CD4-positive, alpha-beta T cell (primary cell): ENCODE measurements at regions not wholly inside any gene's neighbourhood (a gene's known extent, or its start where the extent isn't known, plus 50 kb on each side); places are given as distances from the start of the nearest gene placed in this dataset.

ENCODE experiments used
- ATAC-seq: fragments of 200-7000 bp; cut with Tn5 transposase; one replicate; pipeline ENCODE4 v1.10.0; 2022; ENCODE audit warnings: mild to moderate bottlenecking; ENCODE audit not compliant: poor library complexity
- CTCF ChIA-PET: fragments of 350-600 bp; sonication (Branson Sonifier 250); formaldehyde crosslinking; loops from one replicate; lab custom pipeline; 2021; ENCODE audit warnings: antibody characterized with exemption, inconsistent platforms; lab: Charles Lee
- POLR2A ChIA-PET: fragments of 350-600 bp; sonication (Branson Sonifier 250); formaldehyde crosslinking; loops from one replicate; lab custom pipeline; 2021; ENCODE audit warnings: antibody characterized with exemption, inconsistent platforms; lab: Charles Lee
- DNase-seq, 14 experiments: peaks; one replicate each; pipeline ENCODE4 v3.0.0-alpha.2; 2013 to 2020; ENCODE audit warnings: mixed read lengths in 2 of 14
- H3K27ac ChIP-seq, 2 donors: one replicate each; pipeline versions ENCODE4 v1.5.1 to v1.7.0; 2013; ENCODE audit warnings: low read length in 2 of 2, low read depth in 1 of 2, mild to moderate bottlenecking in 1 of 2
- H3K27me3 ChIP-seq, 2 experiments: 1 replicate in 1 of 2; 2 replicates in 1 of 2; pipeline versions ENCODE4 v1.6.1 to v1.7.0; 2013; ENCODE audit warnings: low read length in 2 of 2, control low read depth in 1 of 2, mild to moderate bottlenecking in 1 of 2, moderate library complexity in 1 of 2; ENCODE audit not compliant: insufficient read depth in 2 of 2, control insufficient read depth in 1 of 2
- H3K36me3 ChIP-seq: one replicate; pipeline ENCODE4 v1.6.1; 2013; ENCODE audit warnings: low read length, control low read depth; ENCODE audit not compliant: insufficient read depth
- H3K4me1 ChIP-seq: one replicate; pipeline ENCODE4 v1.6.1; 2013; ENCODE audit warnings: low read length, control low read depth; ENCODE audit not compliant: insufficient read depth
- H3K4me3 ChIP-seq: one replicate; pipeline ENCODE4 v1.5.1; 2013; ENCODE audit warnings: mild to moderate bottlenecking, low read length, moderate library complexity
- H3K9me3 ChIP-seq, 2 experiments: 1 replicate in 1 of 2; 2 replicates in 1 of 2; pipeline versions ENCODE4 v1.6.1 to v1.7.0; 2013; ENCODE audit warnings: low read length in 2 of 2, mild to moderate bottlenecking in 2 of 2, control low read depth in 1 of 2, moderate library complexity in 1 of 2; ENCODE audit not compliant: control insufficient read depth in 1 of 2, insufficient read depth in 1 of 2
- H3K27ac Mint-ChIP-seq: one replicate; pipeline ENCODE4 v1.8.0; 2020; ENCODE audit warnings: mixed read lengths
- H3K27me3 Mint-ChIP-seq: one replicate; pipeline ENCODE4 v1.8.0; 2021; ENCODE audit warnings: mixed read lengths
- H3K36me3 Mint-ChIP-seq: one replicate; pipeline ENCODE4 v1.8.0; 2021; ENCODE audit warnings: low read depth, mixed read lengths
- H3K4me1 Mint-ChIP-seq: one replicate; pipeline ENCODE4 v1.8.0; 2021; ENCODE audit warnings: low read depth, mixed read lengths
- H3K4me3 Mint-ChIP-seq: one replicate; pipeline ENCODE4 v1.8.0; 2020; ENCODE audit warnings: mild to moderate bottlenecking, mixed read lengths
- H3K9me3 Mint-ChIP-seq: one replicate; pipeline ENCODE4 v1.8.0; 2020; ENCODE audit warnings: mixed read lengths
- CTCF ChIP-seq: fragments of 200-600 bp; IDR thresholded peaks from one replicate; pipeline ENCODE4 v1.8.0; 2022; ENCODE audit warnings: antibody characterized with exemption, mild to moderate bottlenecking
- intact Hi-C, 2 experiments: fragments of 100-400 bp; cut with DNase I in 1 of 2; cut with micrococcal nuclease in 1 of 2; formaldehyde crosslinking; loops; one replicate each; pipeline versions ENCODE4 v1.15.1 to v1.9.0; 2023 to 2025; cut with DNase I, micrococcal nuclease

- no peak for ATAC-seq
- H3K27ac ChIP-seq, result no peak overlapping the region
- Mint-ChIP-seq H3K27ac (no peak overlapping the region), H3K9me3 (no peaks in the 10 kb centered on the region), H3K4me3 (no peak overlapping the region), H3K36me3 (no peaks in the 10 kb centered on the region), H3K4me1 (no peaks in the 10 kb centered on the region), H3K27me3 (peaks cover 9% of the 10 kb centered on the region)
- DNase-seq, result no peak
- TF ChIP-seq CTCF, result no peak
- intact Hi-C loops, result no loop called here
- no peak overlapping the region for H3K4me3 ChIP-seq
- no peaks in the 10 kb centered on the region for H3K9me3 ChIP-seq
- H3K4me1 ChIP-seq, result no peaks in the 10 kb centered on the region
- ChIA-PET POLR2A (no interaction called here), CTCF (no interaction called here)
- no peaks in the 10 kb centered on the region for H3K36me3 ChIP-seq
- no peaks in the 10 kb centered on the region for H3K27me3 ChIP-seq
Observed at GRCh38 chr21:26246073-26246472, 75.5 kb upstream of the APP start.

DNA sequence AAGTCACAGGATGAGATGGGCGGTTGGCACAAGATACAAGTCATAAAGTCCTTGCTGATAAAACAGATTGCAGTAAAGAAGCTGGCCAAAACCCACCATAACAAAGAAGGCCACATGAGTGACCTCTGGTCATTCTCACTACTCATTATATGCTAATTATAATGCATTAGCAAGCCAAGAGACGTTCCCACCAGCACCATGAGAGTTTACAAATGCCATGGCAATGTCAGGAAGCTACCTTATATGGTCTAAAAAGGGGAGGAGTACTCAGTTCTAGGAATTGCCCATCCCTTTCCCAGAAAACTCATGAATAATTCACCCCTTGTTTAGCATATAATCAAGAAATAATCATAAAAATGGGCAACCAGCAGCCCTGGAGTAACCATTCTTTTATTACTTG lies 74.9 kb upstream of the APP start:
- Histone ChIP-seq H3K9me3 (no peaks in the 10 kb centered on the region), H3K4me3 (no peak overlapping the region), H3K36me3 (no peaks in the 10 kb centered on the region), H3K27me3 (no peaks in the 10 kb centered on the region), H3K4me1 (no peaks in the 10 kb centered on the region), H3K27ac (no peak overlapping the region)
- no peak for ATAC-seq
- POLR2A ChIA-PET, result no interaction called here
- no peak for DNase-seq
- H3K4me1 Mint-ChIP-seq, result no peaks in the 10 kb centered on the region
- CTCF ChIA-PET, result no interaction called here
- no peak overlapping the region for H3K4me3 Mint-ChIP-seq
- intact Hi-C loops, result no loop called here
- no peaks in the 10 kb centered on the region for H3K36me3 Mint-ChIP-seq
- H3K9me3 Mint-ChIP-seq, result no peaks in the 10 kb centered on the region
- TF ChIP-seq CTCF, result no peak
- peaks cover 9% of the 10 kb centered on the region for H3K27me3 Mint-ChIP-seq
- H3K27ac Mint-ChIP-seq, result no peak overlapping the region

GRCh38 chr21:26238646-26239045 lies 68.1 kb upstream of the APP start:
- DNase-seq (no peak), ATAC-seq (no peak)
- no peak overlapping the region for H3K4me3 Mint-ChIP-seq
- no peaks in the 10 kb centered on the region for H3K36me3 Mint-ChIP-seq
- H3K27me3 ChIP-seq, result no peaks in the 10 kb centered on the region
- ChIA-PET POLR2A (no interaction called here), CTCF (no interaction called here)
- H3K4me3 ChIP-seq, result no peak overlapping the region
- no peaks in the 10 kb centered on the region for H3K36me3 ChIP-seq
- TF ChIP-seq CTCF, result no peak
- H3K27me3 Mint-ChIP-seq, result peaks cover 8% of the 10 kb centered on the region
- H3K9me3 Mint-ChIP-seq, result no peaks in the 10 kb centered on the region
- H3K9me3 ChIP-seq, result no peaks in the 10 kb centered on the region
- H3K27ac Mint-ChIP-seq, result no peak overlapping the region
- no peak overlapping the region for H3K27ac ChIP-seq
- H3K4me1 ChIP-seq, result no peaks in the 10 kb centered on the region
- intact Hi-C loops, result no loop called here
- no peaks in the 10 kb centered on the region for H3K4me1 Mint-ChIP-seq
